ENCODE measurements at regions not wholly inside any gene's neighbourhood (a gene's known extent, or its start where the extent isn't known, plus 50 kb on each side); places are given as distances from the start of the nearest gene placed in this dataset.
"Not testable (repeated sequence)": the region's sequence is repeated elsewhere in the genome, so short reads cannot be mapped to it uniquely, and the experiment has no call there.

DNA sequence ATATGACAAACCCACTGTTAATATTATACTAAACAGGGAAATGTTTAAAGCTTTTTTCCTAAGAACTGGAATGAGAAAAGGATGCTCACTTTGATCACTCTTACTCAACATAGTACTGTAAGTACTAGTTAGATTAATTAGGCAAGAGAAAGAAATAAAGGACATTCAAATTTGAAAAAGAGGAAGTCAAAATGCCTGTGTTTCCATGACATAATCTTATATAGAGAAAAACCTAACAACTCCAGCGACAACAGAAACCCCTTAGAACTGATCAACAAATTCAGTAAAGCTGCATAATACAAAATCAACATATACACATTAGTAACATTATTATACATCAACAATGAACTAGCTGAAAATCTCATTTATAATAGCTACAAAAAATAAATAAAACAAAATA lies 200.6 kb upstream of the ROBO1 start:
- DNase-seq (ENCODE audit: low spot score) = no peak

GRCh38 chr3:79960594-79960993 lies 192.8 kb upstream of the ROBO1 start:
- no peak for DNase-seq (ENCODE audit: low spot score)

DNA sequence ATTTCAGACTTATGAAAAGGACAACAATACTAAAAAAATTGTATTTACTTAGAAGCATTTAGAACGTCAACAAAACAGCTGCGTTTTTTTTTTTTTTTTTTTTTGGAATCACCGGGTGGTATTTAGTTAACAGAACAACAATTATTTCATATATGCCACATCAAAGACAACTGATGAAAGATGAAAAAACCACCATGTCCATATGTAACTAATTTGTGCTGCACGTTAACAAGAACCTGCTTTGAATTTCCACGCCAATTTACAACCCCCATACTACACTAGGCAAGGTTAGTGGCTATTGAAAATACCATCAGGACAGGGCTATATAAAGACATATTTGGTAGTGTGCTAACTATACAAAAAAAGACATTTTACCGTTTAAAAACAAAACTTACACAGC lies 189.3 kb upstream of the ROBO1 start:
- DNase-seq (ENCODE audit: low spot score) = no peak

- DNase-seq (ENCODE audit: low spot score) = no peak
Observed at GRCh38 chr3:79954756-79955155, 187.0 kb upstream of the ROBO1 start.

DNA sequence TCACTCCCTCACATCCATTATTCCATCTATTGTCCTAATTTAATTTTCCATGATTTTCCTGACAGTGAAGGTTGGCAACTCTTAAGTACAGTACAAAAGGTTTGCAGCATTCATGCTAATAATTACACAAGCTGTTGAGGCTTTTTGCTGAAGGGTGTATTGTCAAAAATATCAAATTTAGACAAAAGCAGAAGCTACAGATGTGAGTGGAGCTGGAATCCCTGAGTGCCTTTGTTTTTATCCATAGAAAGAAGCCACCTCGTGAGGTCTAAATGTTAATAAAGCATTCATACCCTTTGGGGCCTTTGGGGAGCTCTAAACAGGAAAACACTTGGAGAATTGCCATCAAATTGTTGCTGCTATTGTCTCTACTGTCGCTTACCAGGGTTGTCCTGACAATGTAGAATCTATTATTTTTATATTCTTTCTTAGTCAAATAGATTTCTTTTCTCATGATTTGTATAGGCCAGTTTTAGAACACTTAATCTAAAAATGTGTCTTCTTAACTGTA lies 185.8 kb upstream of the ROBO1 start:
- no peak for DNase-seq (ENCODE audit: low spot score)

GRCh38 chr3:79951426-79951825 lies 183.6 kb upstream of the ROBO1 start:
- not testable (repeated sequence) for DNase-seq (ENCODE audit: low spot score)

- no peak for DNase-seq (ENCODE audit: low spot score)
Observed at GRCh38 chr3:79947957-79948356, 180.2 kb upstream of the ROBO1 start.

DNA sequence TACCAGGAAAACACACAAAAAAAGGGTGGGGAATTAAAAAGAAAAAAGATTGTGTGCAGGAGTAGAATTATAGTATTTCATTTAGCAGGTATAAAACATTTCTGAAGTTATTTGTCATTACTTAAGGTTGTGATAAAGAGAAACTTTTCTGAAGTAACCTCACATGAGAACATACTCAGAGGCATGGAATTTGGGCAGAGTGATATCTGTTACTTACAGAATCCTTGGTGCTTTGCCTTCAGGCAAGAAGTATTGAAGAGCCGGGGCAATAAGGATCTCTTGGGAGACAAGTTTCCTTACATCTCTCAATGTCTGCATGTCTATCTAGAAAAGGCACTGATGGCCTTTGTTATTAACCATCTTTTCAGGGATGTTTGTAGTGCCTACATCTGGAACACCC lies 179.7 kb upstream of the ROBO1 start:
- no peak for DNase-seq (ENCODE audit: low spot score)

DNA sequence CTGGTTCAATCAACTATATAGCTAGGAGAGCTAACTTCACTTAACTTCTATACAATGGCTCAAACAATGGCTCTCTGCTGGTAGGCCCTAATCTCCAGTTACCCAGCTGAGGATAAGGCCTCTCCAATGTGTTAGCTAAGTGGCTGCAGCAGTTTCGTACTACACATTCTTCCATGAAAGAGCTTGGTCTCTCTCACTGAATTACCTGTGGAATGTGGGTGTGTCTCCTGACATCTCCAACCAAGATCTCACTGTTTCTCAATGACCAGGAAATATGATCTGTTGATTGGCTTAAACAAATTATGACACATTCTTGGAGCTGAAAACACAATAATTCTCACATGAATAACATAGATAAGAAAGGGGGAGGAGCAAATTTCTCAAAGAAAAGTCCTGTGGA lies 169.8 kb upstream of the ROBO1 start:
- no peak for DNase-seq (ENCODE audit: low spot score)

GRCh38 chr3:79930196-79930595 lies 162.4 kb upstream of the ROBO1 start:
- no peak for DNase-seq (ENCODE audit: low spot score)

GRCh38 chr3:79928687-79929408 lies 161.1 kb upstream of the ROBO1 start:
- DNase-seq (ENCODE audit: low spot score) = no peak

- no peak for DNase-seq (ENCODE audit: low spot score)
Observed at GRCh38 chr3:79926522-79926921, 158.7 kb upstream of the ROBO1 start.

GRCh38 chr3:79922633-79923032 lies 154.8 kb upstream of the ROBO1 start:
- no peak for DNase-seq (ENCODE audit: low spot score)

DNA sequence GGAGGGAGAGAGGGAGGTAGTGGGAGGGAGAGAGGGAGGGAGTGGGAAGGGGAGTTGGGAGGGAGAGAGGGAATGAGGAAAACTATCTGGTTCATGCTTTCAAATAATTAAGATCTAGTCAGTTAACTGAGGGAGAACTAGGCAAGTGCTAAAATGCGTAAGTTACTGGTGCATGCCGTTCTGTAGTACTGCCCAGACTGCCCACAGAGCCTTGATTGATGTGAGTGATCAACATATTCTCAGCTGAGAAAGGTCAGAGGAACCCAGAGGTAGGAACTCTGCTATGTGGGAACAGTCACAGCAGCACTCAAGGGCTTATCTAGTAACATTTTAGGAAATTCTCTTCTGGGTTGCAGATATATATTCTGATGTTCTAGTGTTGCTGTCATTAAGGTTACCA lies 149.8 kb upstream of the ROBO1 start:
- DNase-seq (ENCODE audit: low spot score) = no peak

- no peak for DNase-seq (ENCODE audit: low spot score)
Observed at GRCh38 chr3:79910337-79910736, 142.5 kb upstream of the ROBO1 start.

DNA sequence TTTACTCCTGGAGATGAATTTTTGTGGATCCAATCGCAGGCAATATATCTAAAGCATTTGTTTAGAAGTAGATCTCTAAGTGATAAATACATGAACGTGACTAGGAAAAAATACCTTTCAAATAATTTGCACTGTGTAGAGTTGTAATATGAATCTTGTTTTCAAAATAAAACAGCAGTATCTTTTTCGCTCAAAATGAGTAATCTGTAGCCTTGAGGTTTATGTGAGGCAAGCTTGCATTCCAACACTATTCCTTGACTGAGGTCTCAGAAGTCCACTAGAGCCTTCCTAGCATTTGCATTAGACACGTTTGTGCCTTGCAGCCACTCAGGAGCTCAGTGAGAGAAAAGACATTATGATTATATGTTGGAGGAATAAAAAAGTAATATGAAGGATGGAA lies 138.3 kb upstream of the ROBO1 start:
- no peak for DNase-seq (ENCODE audit: low spot score)

DNA sequence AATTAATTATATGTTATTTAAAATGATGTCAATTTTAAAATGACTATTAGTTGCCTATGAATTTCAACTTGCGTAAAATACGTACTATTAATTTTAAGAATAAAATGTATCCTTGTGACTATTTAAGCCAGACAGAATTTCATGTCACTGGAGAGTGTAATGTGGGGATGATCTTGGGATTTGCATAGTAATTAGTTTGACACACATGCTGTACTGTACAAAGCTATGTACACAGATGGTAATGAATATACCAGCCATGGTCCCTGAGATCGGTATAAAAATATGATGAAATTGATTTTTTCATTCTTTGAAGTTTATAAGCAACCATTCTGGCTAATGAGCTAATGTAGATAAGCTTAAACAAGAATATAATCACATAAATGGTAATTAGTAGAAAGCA lies 134.4 kb upstream of the ROBO1 start:
- no peak for DNase-seq (ENCODE audit: low spot score)

DNA sequence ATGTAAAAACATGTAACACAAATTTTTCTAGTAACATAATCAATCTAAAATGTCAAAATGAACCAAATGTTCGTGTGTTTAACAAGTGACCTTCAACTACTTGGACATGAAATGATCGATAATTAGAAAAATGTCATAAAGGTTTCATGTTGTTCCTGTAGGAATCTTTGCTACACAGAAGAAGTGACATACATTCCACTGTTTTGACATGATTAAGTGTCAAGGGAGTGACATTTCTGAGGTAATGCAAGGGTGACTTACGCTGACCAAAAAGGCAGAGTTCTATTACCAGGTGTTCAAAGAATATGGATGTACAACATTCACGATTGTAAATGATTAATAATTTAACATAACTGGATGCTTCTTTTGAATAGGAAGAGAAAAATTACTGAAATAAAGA lies 131.1 kb upstream of the ROBO1 start:
- no peak for DNase-seq (ENCODE audit: low spot score)

GRCh38 chr3:79896086-79896485 lies 128.3 kb upstream of the ROBO1 start:
- DNase-seq (ENCODE audit: low spot score) = no peak

- no peak for DNase-seq (ENCODE audit: low spot score)
Observed at GRCh38 chr3:79887213-79887612, 119.4 kb upstream of the ROBO1 start.

DNA sequence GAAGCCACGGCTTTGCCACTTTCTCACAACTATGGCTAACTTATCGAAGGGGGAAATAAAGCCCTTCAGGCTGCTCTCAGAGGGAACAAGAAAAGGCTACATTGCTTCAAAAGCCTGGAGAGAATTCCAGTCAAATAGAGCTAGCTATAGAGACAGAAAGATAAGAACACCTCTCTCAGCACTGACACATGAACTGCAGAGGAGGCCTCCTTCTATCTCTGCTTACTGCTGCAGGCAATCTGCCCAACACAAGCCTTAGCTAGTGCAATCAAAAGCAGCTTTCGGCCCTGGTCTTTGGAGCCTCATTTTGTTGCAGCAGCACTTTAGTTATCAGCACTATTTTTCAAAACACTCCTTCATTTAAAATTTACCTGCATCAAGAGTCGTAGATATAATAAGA lies 118.4 kb upstream of the ROBO1 start:
- DNase-seq (ENCODE audit: low spot score) = no peak

- DNase-seq (ENCODE audit: low spot score) = no peak
Observed at GRCh38 chr3:79885407-79885806, 117.6 kb upstream of the ROBO1 start.

DNA sequence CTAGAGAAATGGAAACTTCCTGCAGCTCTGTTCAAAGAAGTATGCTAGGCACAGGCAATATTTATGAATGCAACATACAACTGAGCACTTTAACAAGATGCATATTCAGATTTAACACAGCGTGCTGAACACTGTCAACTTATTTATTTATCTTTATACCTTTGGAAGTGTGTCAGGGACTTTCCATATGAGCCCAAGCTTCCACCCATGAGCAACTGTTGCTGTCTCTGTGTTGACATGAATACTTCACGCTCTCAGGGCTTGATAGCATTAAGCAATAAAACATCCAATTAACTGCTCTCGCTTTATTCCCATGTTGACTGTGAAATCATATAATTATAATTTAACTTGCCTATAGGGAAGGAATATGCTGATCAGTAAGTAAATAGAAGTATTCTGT lies 116.6 kb upstream of the ROBO1 start:
- DNase-seq (ENCODE audit: low spot score) = no peak

- no peak for DNase-seq (ENCODE audit: low spot score)
Observed at GRCh38 chr3:79881431-79881830, 113.6 kb upstream of the ROBO1 start.

Data from A172 (cell line).